ENCODE measurements at regions not wholly inside any gene's neighbourhood (a gene's known extent, or its start where the extent isn't known, plus 50 kb on each side); places are given as distances from the start of the nearest gene placed in this dataset.

DNA sequence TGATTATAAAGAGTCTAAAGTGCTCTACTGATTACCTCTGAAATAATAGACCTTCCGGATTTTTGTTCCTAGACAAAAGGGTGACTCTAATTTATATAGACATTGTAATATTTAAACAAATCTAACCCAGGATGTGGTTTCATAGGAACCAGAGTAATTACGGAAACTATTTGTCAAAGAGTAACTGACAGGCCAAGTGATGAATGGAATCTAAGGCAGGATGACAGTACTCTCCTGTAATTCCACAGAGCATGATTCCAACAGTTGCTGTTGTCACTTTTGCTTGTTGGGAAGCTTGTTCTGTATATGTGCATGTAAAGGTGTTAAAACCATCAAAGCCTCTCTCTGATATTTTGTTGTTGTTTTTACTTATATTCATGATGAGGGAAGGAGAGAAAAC, 1141.0 kb downstream of the IGSF11 start:
- H3K56ac ChIP-seq (replicated peaks; ENCODE audit: insufficient read length, low read depth, low read length): no peak overlapping the region
- FAIRE-seq: no peak
- H3K9ac ChIP-seq (replicated peaks in 1 of 4; ENCODE audit: extremely low read depth in 1 of 4, low read depth in 3 of 4, low read length in 3 of 4): no peak overlapping the region
- TF ChIP-seq GTF2F1 (IDR thresholded peaks at IDR 0.05; ENCODE audit: borderline replicate concordance, low read depth, low read length): no peak
- no peak for TF ChIP-seq CREB1 (IDR thresholded peaks at IDR 0.05)
- TF ChIP-seq NRF1 (IDR thresholded peaks at IDR 0.05; ENCODE audit: low read depth, low read length): no peak
- no peak for TF ChIP-seq SIRT6 (IDR thresholded peaks at IDR 0.05; ENCODE audit: low read length)
- TF ChIP-seq POLR2AphosphoS5 (IDR thresholded peaks at IDR 0.05; ENCODE audit: low read depth, low read length): no peak
- TF ChIP-seq RBBP5 (IDR thresholded peaks at IDR 0.05; ENCODE audit: borderline replicate concordance, low read depth, low read length): no peak
- no peak for TF ChIP-seq NANOG (IDR thresholded peaks at IDR 0.05; ENCODE audit: insufficient read depth, low read depth, low read length, poor library complexity, severe bottlenecking)
- TF ChIP-seq PHF8 (conservative IDR thresholded peaks at IDR 0.05; ENCODE audit: low read depth, low read length): no peak
- no peak for TF ChIP-seq RFX5 (IDR thresholded peaks at IDR 0.05; ENCODE audit: borderline replicate concordance, low read depth, low read length)

More for the DNA sequence above, 1141.0 kb downstream of the IGSF11 start:
- H3K18ac ChIP-seq (ENCODE audit: extremely low read depth, low read length): no peak overlapping the region
- H3K27me3 ChIP-seq (replicated peaks in 1 of 4; ENCODE audit: control insufficient read depth in 3 of 4, extremely low read depth in 1 of 4, insufficient read depth in 3 of 4, low read length in 3 of 4): no peaks in the 10 kb centered on the region
- no peak overlapping the region for H2BK20ac ChIP-seq (ENCODE audit: low read length)
- no peak overlapping the region for H4K5ac ChIP-seq (ENCODE audit: insufficient read length, low read depth, low read length)
- H2BK5ac ChIP-seq (ENCODE audit: low read depth, low read length): no peak overlapping the region
- no peaks in the 10 kb centered on the region for H3K9me3 ChIP-seq (ENCODE audit: insufficient read depth in 2 of 2, low read depth in 1 of 2, low read length in 1 of 2)
- ChIA-PET POLR2A (ENCODE audit: partially characterized antibody) (no interaction called here), CTCF (ENCODE audit: partially characterized antibody) (interaction anchor here (0.8 kb wide), 1 partner anchor 48 kb away, joined by 3 read pairs; no protein-coding TSS in a partner anchor)
- H2BK15ac ChIP-seq (ENCODE audit: low read length): no peak overlapping the region
- H3K4me2 ChIP-seq (ENCODE audit: insufficient read depth in 1 of 2, low read depth in 2 of 2, low read length in 2 of 2): no peak overlapping the region
- no peaks in the 10 kb centered on the region for H3K79me2 ChIP-seq (ENCODE audit: control insufficient read depth in 1 of 2, insufficient read depth in 2 of 2, low read length in 2 of 2)
- WGBS, 2 experiments (ENCODE audit: extremely low coverage in 1 of 2, insufficient coverage in 1 of 2, insufficient read length in 1 of 2, insufficient replicate concordance in 2 of 2, low coverage in 1 of 2, low lambda C conversion rate in 2 of 2, missing lambda C conversion rate in 1 of 2): 90% methylated on average over 2 of the region's 2 CpGs; no CpG with 5 or more reads in 1 of the 2 experiments
- H2AFZ ChIP-seq (ENCODE audit: low read length): no peak overlapping the region
- no peak overlapping the region for H4K91ac ChIP-seq (replicated peaks; ENCODE audit: insufficient read length, low read length)
- no peak for DNase-seq (ENCODE audit: low read depth in 1 of 2, low spot score in 2 of 2)
- no peak overlapping the region for H3K4ac ChIP-seq (replicated peaks; ENCODE audit: insufficient read length, low read depth, low read length)
- no peaks in the 10 kb centered on the region for H3K36me3 ChIP-seq (ENCODE audit: control insufficient read depth in 2 of 4, insufficient read depth in 4 of 4, low read length in 3 of 4)
- no peak overlapping the region for H3K27ac ChIP-seq (ENCODE audit: low read depth, low read length)
- no peaks in the 10 kb centered on the region for H3K4me1 ChIP-seq (replicated peaks in 1 of 4; ENCODE audit: control insufficient read depth in 3 of 4, insufficient read depth in 4 of 4, low read length in 3 of 4)
- H3K79me1 ChIP-seq (ENCODE audit: low read depth, low read length): no peaks in the 10 kb centered on the region
- H3K23ac ChIP-seq (ENCODE audit: insufficient read length): no peak overlapping the region
- H3K23me2 ChIP-seq (ENCODE audit: low read depth, low read length): no peaks in the 10 kb centered on the region
- H2BK120ac ChIP-seq (replicated peaks; ENCODE audit: low read depth, low read length): no peak overlapping the region
- no peak overlapping the region for H2BK12ac ChIP-seq (ENCODE audit: low read depth, low read length)
- no peak overlapping the region for H3K14ac ChIP-seq (ENCODE audit: insufficient read length)
- no peaks in the 10 kb centered on the region for H4K20me1 ChIP-seq (replicated peaks in 1 of 2; ENCODE audit: control insufficient read depth in 1 of 2, insufficient read depth in 2 of 2, low read length in 2 of 2)
- H4K8ac ChIP-seq (ENCODE audit: extremely low read depth, insufficient read depth, low read length): no peak overlapping the region
- H3K4me3 ChIP-seq (ENCODE audit: extremely low read depth in 1 of 4, insufficient read depth in 2 of 4, low read depth in 3 of 4, low read length in 4 of 4): no peak overlapping the region
- no peak overlapping the region for H2AK5ac ChIP-seq (ENCODE audit: low read depth, low read length)
